HepG2 (cell line): ENCODE measurements at regions not wholly inside any gene's neighbourhood (a gene's known extent, or its start where the extent isn't known, plus 50 kb on each side); places are given as distances from the start of the nearest gene placed in this dataset.

Experiments used
- ATAC-seq: fragments of 200-7000 bp; cut with Tn5 transposase; 3 replicates; pipeline ENCODE4 v1.9.1; 2020; ENCODE audit warnings: mild to moderate bottlenecking, moderate library complexity
- BruUV-seq: library from RNA; stranded (reverse); fragments of 400-500 nt; replicated peaks from 2 replicates; lab custom pipeline; 2021; lab: Mats Ljungman, UMichigan
- CTCF ChIA-PET: fragments of 300-600 bp; formaldehyde crosslinking; extraction: SDS; loops from one replicate; lab custom pipeline; 2021; ENCODE audit warnings: low total read pairs, inconsistent platforms, low intra/inter-chr PET ratio; lab: Yijun Ruan, JAX
- POLR2A ChIA-PET: fragments of 350-600 bp; sonication (Branson Sonifier 250); formaldehyde crosslinking; loops from one replicate; lab custom pipeline; 2020; ENCODE audit warnings: antibody characterized with exemption, inconsistent platforms; lab: Yijun Ruan, JAX
- DNase-seq: peaks from one replicate; pipeline ENCODE4 v3.0.0-alpha.2; 2015; ENCODE audit warnings: low spot score
- FAIRE-seq: peaks from 3 replicates; lab custom pipeline; 2011; peaks lifted over from hg19 to GRCh38; lab: Jason Lieb, UNC
- H2AFZ ChIP-seq: one replicate; pipeline ENCODE4 v1.6.1; 2011; ENCODE audit warnings: low read length, inconsistent platforms
- H3K27ac ChIP-seq: fragments of 300-600 bp; 3 replicates; pipeline ENCODE4 v1.8.0; 2011; ENCODE audit warnings: mixed run types, mild to moderate bottlenecking, mixed read lengths, low read length, inconsistent platforms; ENCODE audit not compliant: insufficient read depth; ENCODE audit errors: extremely low read length
- H3K27me3 ChIP-seq, 2 experiments: fragments of 200-600 bp in 1 of 2; 2 replicates in 1 of 2; 3 replicates in 1 of 2; pipeline versions ENCODE4 v1.6.0 to v1.8.0; 2011; ENCODE audit warnings: low read length in 2 of 2, mild to moderate bottlenecking in 2 of 2, moderate library complexity in 2 of 2, inconsistent platforms in 1 of 2; ENCODE audit not compliant: insufficient read depth in 2 of 2, control insufficient read depth in 1 of 2
- H3K36me3 ChIP-seq, 2 experiments: fragments of 200-600 bp in 1 of 2; replicated peaks in 1 of 2; 2 replicates in 1 of 2; 3 replicates in 1 of 2; pipeline versions ENCODE4 v1.5.1 to v1.8.0; 2011; ENCODE audit warnings: low read length in 2 of 2, inconsistent platforms in 1 of 2; ENCODE audit not compliant: insufficient read depth in 2 of 2, control insufficient read depth in 1 of 2
- H3K4me1 ChIP-seq: 2 replicates; pipeline ENCODE4 v1.5.1; 2012; ENCODE audit warnings: low read length, inconsistent platforms; ENCODE audit not compliant: insufficient read depth
- H3K4me2 ChIP-seq: 2 replicates; pipeline ENCODE4 v1.6.0; 2011; ENCODE audit warnings: low read depth, low read length, inconsistent platforms
- H3K4me3 ChIP-seq, 3 experiments: fragments of 200-600 bp in 1 of 3; sonication (generic), shearing (Covaris generic) in 1 of 3; replicated peaks in 1 of 3; 2 replicates each; pipeline ENCODE4 v1.5.1; 2011 to 2016; ENCODE audit warnings: low read length in 3 of 3, inconsistent platforms in 2 of 3, low read depth in 2 of 3, mild to moderate bottlenecking in 2 of 3, control low read depth in 1 of 3, mixed read lengths in 1 of 3; ENCODE audit not compliant: insufficient read depth in 1 of 3
- H3K79me2 ChIP-seq: one replicate; pipeline ENCODE4 v1.6.1; 2011; ENCODE audit warnings: low read length, inconsistent platforms; ENCODE audit not compliant: insufficient read depth
- H3K9ac ChIP-seq: 2 replicates; pipeline ENCODE4 v1.6.0; 2011; ENCODE audit warnings: mild to moderate bottlenecking, low read depth, low read length, inconsistent platforms; ENCODE audit not compliant: insufficient read depth
- H3K9me3 ChIP-seq: 2 replicates; pipeline ENCODE4 v1.5.1; 2012; ENCODE audit warnings: mild to moderate bottlenecking, low read length
- H4K20me1 ChIP-seq: 2 replicates; pipeline ENCODE4 v1.6.0; 2011; ENCODE audit warnings: inconsistent platforms, mild to moderate bottlenecking, low read length, moderate library complexity; ENCODE audit not compliant: insufficient read depth
- FOSL2 ChIP-seq: sonication (generic); formaldehyde crosslinking; IDR thresholded peaks from 2 replicates; pipeline ENCODE4 v1.4.0; 2020; ENCODE audit warnings: missing genetic modification reagents
- GATAD2A ChIP-seq: IDR thresholded peaks from 2 replicates; pipeline ENCODE4 v1.6.1; 2016
- ISL2 ChIP-seq: sonication (generic); formaldehyde crosslinking; IDR thresholded peaks from 2 replicates; pipeline ENCODE4 v1.5.0; 2020; ENCODE audit warnings: missing genetic modification reagents
- KAT2B ChIP-seq: fragments of 150-350 bp; IDR thresholded peaks from 2 replicates; pipeline ENCODE4 v1.6.1; 2014; ENCODE audit warnings: low read depth, low read length, borderline replicate concordance
- NR3C1 ChIP-seq: sonication (generic); formaldehyde crosslinking; IDR thresholded peaks from 2 replicates; pipeline ENCODE4 v1.4.0; 2020; ENCODE audit warnings: missing genetic modification reagents
- RBFOX2 ChIP-seq: fragments of 200-400 bp; formaldehyde crosslinking; IDR thresholded peaks from 2 replicates; pipeline ENCODE4 v1.6.1; 2017; ENCODE audit warnings: low read depth, mild to moderate bottlenecking, low read length
- SOX13 ChIP-seq, 3 experiments: fragments of 450-650 bp in 1 of 3; sonication (generic) in 1 of 3; formaldehyde crosslinking in 1 of 3; IDR thresholded peaks in 2 of 3; conservative IDR thresholded peaks in 1 of 3; 2 replicates each; pipeline versions ENCODE4 v1.5.0 to v1.6.1; 2016 to 2020; ENCODE audit warnings: antibody characterized with exemption in 1 of 3, mild to moderate bottlenecking in 1 of 3, missing compliant biosample characterization in 1 of 3, missing genetic modification reagents in 1 of 3, moderate library complexity in 1 of 3
- TBL1XR1 ChIP-seq: fragments of 150-350 bp; IDR thresholded peaks from 2 replicates; pipeline ENCODE4 v1.6.1; 2014; ENCODE audit warnings: borderline replicate concordance, low read length; ENCODE audit not compliant: partially characterized antibody
- ZFP36L1 ChIP-seq: sonication (generic); formaldehyde crosslinking; IDR thresholded peaks from 2 replicates; pipeline ENCODE4 v1.8.0; 2022; ENCODE audit warnings: mild to moderate bottlenecking, missing genetic modification reagents, moderate library complexity
- ZNF619 ChIP-seq: sonication (generic); formaldehyde crosslinking; IDR thresholded peaks from 2 replicates; pipeline ENCODE4 v1.4.0; 2020; ENCODE audit warnings: mild to moderate bottlenecking, missing genetic modification reagents
- ZSCAN22 ChIP-seq: sonication (generic); formaldehyde crosslinking; IDR thresholded peaks from 2 replicates; pipeline ENCODE4 v1.4.0; 2020; ENCODE audit warnings: mild to moderate bottlenecking, missing genetic modification reagents
- WGBS: methylation state at CpG from one replicate; pipeline ENCODE4 v1.1.6; 2017; ENCODE audit warnings: low lambda C conversion rate; 5-methylcytosine and 5-hydroxymethylcytosine counted together
- in situ Hi-C: cut with HindIII; loops from 2 replicates; pipeline ENCODE4 v1.10.0; 2017; ENCODE audit warnings: low pct_unique_long_range_greater_than_20kb; ENCODE audit not compliant: extremely low pct_ligation_motif_present
- intact Hi-C: fragments of 100-400 bp; cut with micrococcal nuclease; formaldehyde crosslinking; loops from one replicate; pipeline ENCODE4 v1.10.0; 2022; ENCODE audit not compliant: unreplicated experiment
- TF ChIP-seq, protein P1 (sequence below): sonication (generic); formaldehyde crosslinking; IDR thresholded peaks from 2 replicates; pipeline ENCODE4 v1.5.0; 2020; ENCODE audit warnings: missing genetic modification reagents
- TF ChIP-seq, protein P2 (sequence below), 2 experiments: sonication (generic) in 1 of 2; formaldehyde crosslinking in 1 of 2; IDR thresholded peaks; 2 replicates each; pipeline versions ENCODE4 v1.4.0 to v1.6.1; 2016 to 2020; ENCODE audit warnings: borderline replicate concordance in 1 of 2, low read depth in 1 of 2, mild to moderate bottlenecking in 1 of 2, missing genetic modification reagents in 1 of 2

DNA sequence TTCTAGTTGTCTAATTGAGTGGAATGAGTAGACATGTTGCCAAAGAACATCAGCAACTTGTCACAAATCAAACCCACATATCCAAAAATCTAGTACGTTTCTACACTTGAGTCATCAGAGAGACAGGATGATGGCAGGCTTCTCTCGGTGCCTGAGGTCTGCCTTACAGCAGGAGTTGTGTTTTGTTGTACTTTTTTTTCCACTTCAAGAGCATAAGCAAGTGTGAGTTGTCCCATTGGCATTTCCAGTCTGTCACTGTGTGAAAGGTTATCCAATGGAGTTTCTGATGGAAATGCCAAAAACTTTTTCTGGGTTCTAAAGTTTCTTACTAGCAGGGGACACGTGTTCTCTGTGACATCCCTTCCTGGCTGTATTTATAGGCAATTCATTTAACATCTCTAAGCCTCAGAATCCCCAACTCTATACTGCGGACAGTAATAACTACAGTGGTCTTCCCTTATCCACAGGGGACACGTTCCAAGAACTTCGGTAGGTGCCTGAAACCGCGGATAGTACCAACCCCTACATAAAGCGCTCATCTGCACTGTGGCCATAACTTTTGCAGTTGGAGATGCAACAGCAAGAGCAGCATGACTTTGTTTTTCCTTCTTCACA lies 246.5 kb downstream of the SYK start:
- ChIA-PET CTCF (no interaction called here), POLR2A (no interaction called here)
- H3K27me3 ChIP-seq, result no peaks in the 10 kb centered on the region
- DNase-seq, result no peak
- H3K4me1 ChIP-seq, result peaks cover 50% of the 10 kb centered on the region
- no peak overlapping the region for H3K27ac ChIP-seq
- H4K20me1 ChIP-seq, result no peaks in the 10 kb centered on the region
- ATAC-seq, result no peak
- H3K9me3 ChIP-seq, result no peaks in the 10 kb centered on the region
- no peaks in the 10 kb centered on the region for H3K79me2 ChIP-seq
- no peak for TF ChIP-seq RBFOX2
- no peak for TF ChIP-seq KAT2B
- no TSS peak for BruUV-seq
- no peak for FAIRE-seq
- no peak overlapping the region for H2AFZ ChIP-seq
- intact Hi-C loops (no loop called here), in situ Hi-C loops (loop anchor here (10.0 kb wide), 1 partner anchor 147 kb away; no protein-coding TSS in a partner anchor)
- H3K36me3 ChIP-seq, result no peaks in the 10 kb centered on the region
- H3K4me3 ChIP-seq, result no peak overlapping the region
- H3K9ac ChIP-seq, result no peak overlapping the region
- H3K4me2 ChIP-seq, result no peak overlapping the region
- 92% methylated on average over 9 of the region's 9 CpGs for WGBS

GRCh38 chr9:91048749-91049148 lies 247.1 kb downstream of the SYK start:
- Histone ChIP-seq H3K27ac (no peak overlapping the region), H3K4me1 (peaks cover 50% of the 10 kb centered on the region), H4K20me1 (no peaks in the 10 kb centered on the region), H3K9ac (no peak overlapping the region), H2AFZ (no peak overlapping the region), H3K4me2 (no peak overlapping the region), H3K36me3 (no peaks in the 10 kb centered on the region), H3K9me3 (no peaks in the 10 kb centered on the region), H3K79me2 (no peaks in the 10 kb centered on the region), H3K27me3 (no peaks in the 10 kb centered on the region), H3K4me3 (no peak overlapping the region)
- no TSS peak for BruUV-seq
- in situ Hi-C loops (loop anchor here (10.0 kb wide), 1 partner anchor 146 kb away; no protein-coding TSS in a partner anchor), intact Hi-C loops (no loop called here)
- ATAC-seq (no peak), FAIRE-seq (no peak), DNase-seq (no peak)
- POLR2A ChIA-PET, result interaction anchor here (1.6 kb wide), 1 partner anchor 13 kb away, joined by 4 read pairs; no protein-coding TSS in a partner anchor
- CTCF ChIA-PET, result no interaction called here
- WGBS, result 45% methylated on average over 2 of the region's 2 CpGs
- TF ChIP-seq ZSCAN22 (peak; percentile 84), NR3C1 (CRISPR knock-in tag) (no peak), ZNF619 (no peak), GATAD2A (CRISPR knock-in tag) (peak; percentile 32; the same call in 1 of the 2 replicates), TBL1XR1 (no peak), SOX13 (IDR thresholded peaks at IDR 0.05) (no peak), SOX13 (CRISPR knock-in tag; conservative IDR thresholded peaks at IDR 0.05 in 1 of 2, IDR thresholded peaks at IDR 0.05 in 1 of 2) (0 out of 4 replicates have a peak, but pooled peaks of 1 of the 2 experiments have one; percentile 11), ZFP36L1 (CRISPR knock-in tag) (no peak), FOSL2 (0 out of 2 replicates have a peak, but pooled peaks have one; percentile 20), ISL2 (CRISPR knock-in tag) (no peak)
- TF ChIP-seq, protein P1, sequence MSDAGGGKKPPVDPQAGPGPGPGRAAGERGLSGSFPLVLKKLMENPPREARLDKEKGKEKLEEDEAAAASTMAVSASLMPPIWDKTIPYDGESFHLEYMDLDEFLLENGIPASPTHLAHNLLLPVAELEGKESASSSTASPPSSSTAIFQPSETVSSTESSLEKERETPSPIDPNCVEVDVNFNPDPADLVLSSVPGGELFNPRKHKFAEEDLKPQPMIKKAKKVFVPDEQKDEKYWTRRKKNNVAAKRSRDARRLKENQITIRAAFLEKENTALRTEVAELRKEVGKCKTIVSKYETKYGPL, result no peak
- TF ChIP-seq, protein P2, sequence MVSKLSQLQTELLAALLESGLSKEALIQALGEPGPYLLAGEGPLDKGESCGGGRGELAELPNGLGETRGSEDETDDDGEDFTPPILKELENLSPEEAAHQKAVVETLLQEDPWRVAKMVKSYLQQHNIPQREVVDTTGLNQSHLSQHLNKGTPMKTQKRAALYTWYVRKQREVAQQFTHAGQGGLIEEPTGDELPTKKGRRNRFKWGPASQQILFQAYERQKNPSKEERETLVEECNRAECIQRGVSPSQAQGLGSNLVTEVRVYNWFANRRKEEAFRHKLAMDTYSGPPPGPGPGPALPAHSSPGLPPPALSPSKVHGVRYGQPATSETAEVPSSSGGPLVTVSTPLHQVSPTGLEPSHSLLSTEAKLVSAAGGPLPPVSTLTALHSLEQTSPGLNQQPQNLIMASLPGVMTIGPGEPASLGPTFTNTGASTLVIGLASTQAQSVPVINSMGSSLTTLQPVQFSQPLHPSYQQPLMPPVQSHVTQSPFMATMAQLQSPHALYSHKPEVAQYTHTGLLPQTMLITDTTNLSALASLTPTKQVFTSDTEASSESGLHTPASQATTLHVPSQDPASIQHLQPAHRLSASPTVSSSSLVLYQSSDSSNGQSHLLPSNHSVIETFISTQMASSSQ (IDR thresholded peaks at IDR 0.05; ENCODE audit: low read depth), result 0 out of 2 replicates have a peak, but pooled peaks have one; percentile 20
- TF ChIP-seq, protein P2 (CRISPR knock-in tag; IDR thresholded peaks at IDR 0.05; ENCODE audit: borderline replicate concordance), result no peak
